Left ventricle myocardium inferior (tissue), 1 donor: ENCODE measurements at regions not wholly inside any gene's neighbourhood (a gene's known extent, or its start where the extent isn't known, plus 50 kb on each side); places are given as distances from the start of the nearest gene placed in this dataset.

Source experiments
- DNase-seq: peaks from one replicate; pipeline ENCODE4 v3.0.0-alpha.2; 2020
- H3K27ac ChIP-seq: fragments of 200-600 bp; replicated peaks from 2 replicates; pipeline ENCODE4 v1.8.0; 2021
- H3K27me3 ChIP-seq: fragments of 200-600 bp; 2 replicates; pipeline ENCODE4 v1.8.0; 2021; ENCODE audit warnings: low read depth
- H3K36me3 ChIP-seq: fragments of 200-600 bp; 2 replicates; pipeline ENCODE4 v1.8.0; 2021
- H3K4me1 ChIP-seq: fragments of 200-600 bp; 2 replicates; pipeline ENCODE4 v1.8.0; 2021
- H3K4me3 ChIP-seq: fragments of 200-600 bp; 2 replicates; pipeline ENCODE4 v1.8.0; 2021; ENCODE audit warnings: mild to moderate bottlenecking, moderate library complexity
- H3K9me3 ChIP-seq: fragments of 200-600 bp; replicated peaks from 2 replicates; pipeline ENCODE4 v1.8.0; 2021
- CTCF ChIP-seq: fragments of 200-600 bp; IDR thresholded peaks from 2 replicates; pipeline ENCODE4 v1.8.0; 2021; ENCODE audit warnings: antibody characterized with exemption, mild to moderate bottlenecking, borderline replicate concordance
- intact Hi-C: fragments of 100-400 bp; cut with micrococcal nuclease; formaldehyde crosslinking; loops from one replicate; pipeline ENCODE4 v1.11.0; 2022
- donor health status: DM: no; HTN: yes; CAD: no; lungs with severe emphysema.

DNA sequence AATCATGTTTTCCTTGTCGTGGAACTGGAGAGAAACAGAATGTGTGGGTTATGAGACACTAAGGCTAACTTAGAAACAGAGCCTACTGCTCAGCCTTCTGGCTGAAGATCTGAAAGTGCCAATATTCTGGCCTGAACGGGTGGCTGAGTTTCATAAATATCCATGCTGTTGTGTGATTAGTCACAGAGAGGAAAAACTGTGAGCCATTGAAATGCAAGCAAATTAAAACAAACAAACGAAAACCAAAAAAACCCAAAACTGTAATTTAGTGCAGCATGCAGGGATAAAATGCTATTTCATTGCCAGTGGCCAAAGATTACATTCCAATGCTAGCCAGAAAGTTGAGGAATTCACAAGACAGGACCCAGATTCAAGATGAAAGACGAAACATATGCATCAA lies 315.1 kb downstream of the UBE3D start:
- no peak for DNase-seq
- H3K36me3 ChIP-seq = no peaks in the 10 kb centered on the region
- no peak overlapping the region for H3K27ac ChIP-seq
- H3K4me3 ChIP-seq = no peak overlapping the region
- H3K9me3 ChIP-seq = peaks cover 10% of the 10 kb centered on the region
- no peaks in the 10 kb centered on the region for H3K4me1 ChIP-seq
- no peaks in the 10 kb centered on the region for H3K27me3 ChIP-seq
- no peak for TF ChIP-seq CTCF
- intact Hi-C loops = no loop called here

GRCh38 chr6:82751718-82752117 lies 313.9 kb downstream of the UBE3D start:
- TF ChIP-seq CTCF = no peak
- Histone ChIP-seq H3K36me3 (no peaks in the 10 kb centered on the region), H3K27me3 (no peaks in the 10 kb centered on the region), H3K9me3 (peaks cover 10% of the 10 kb centered on the region), H3K4me3 (no peak overlapping the region), H3K27ac (no peak overlapping the region), H3K4me1 (no peaks in the 10 kb centered on the region)
- intact Hi-C loops = no loop called here
- DNase-seq = no peak

- Histone ChIP-seq H3K4me1 (no peaks in the 10 kb centered on the region), H3K36me3 (no peaks in the 10 kb centered on the region), H3K9me3 (no peaks in the 10 kb centered on the region), H3K27me3 (no peaks in the 10 kb centered on the region), H3K4me3 (no peak overlapping the region), H3K27ac (no peak overlapping the region)
- no peak for TF ChIP-seq CTCF
- intact Hi-C loops = no loop called here
- DNase-seq = no peak
These were observed 303.8 kb downstream of the UBE3D start for GRCh38 chr6:82761674-82762345.

GRCh38 chr6:82766476-82766875 lies 299.2 kb downstream of the UBE3D start:
- H3K36me3 ChIP-seq = no peaks in the 10 kb centered on the region
- no peaks in the 10 kb centered on the region for H3K27me3 ChIP-seq
- H3K4me3 ChIP-seq = no peak overlapping the region
- no peak overlapping the region for H3K27ac ChIP-seq
- H3K9me3 ChIP-seq = no peaks in the 10 kb centered on the region
- no peak for DNase-seq
- intact Hi-C loops = no loop called here
- no peaks in the 10 kb centered on the region for H3K4me1 ChIP-seq
- no peak for TF ChIP-seq CTCF

GRCh38 chr6:82767037-82767436 lies 298.6 kb downstream of the UBE3D start:
- H3K36me3 ChIP-seq = no peaks in the 10 kb centered on the region
- TF ChIP-seq CTCF = no peak
- H3K4me3 ChIP-seq = no peak overlapping the region
- H3K27me3 ChIP-seq = no peaks in the 10 kb centered on the region
- intact Hi-C loops = no loop called here
- DNase-seq = no peak
- H3K4me1 ChIP-seq = no peaks in the 10 kb centered on the region
- no peak overlapping the region for H3K27ac ChIP-seq
- H3K9me3 ChIP-seq = no peaks in the 10 kb centered on the region
